K562 (cell line): ENCODE measurements at regions not wholly inside any gene's neighbourhood (a gene's known extent, or its start where the extent isn't known, plus 50 kb on each side); places are given as distances from the start of the nearest gene placed in this dataset.

Source experiments
- ATAC-seq: fragments of 200-7000 bp; cut with Tn5 transposase; 3 replicates; pipeline ENCODE4 v1.9.1; 2020; ENCODE audit warnings: moderate library complexity
- BruUV-seq: library from RNA; stranded (reverse); fragments of 400-500 nt; replicated peaks from 2 replicates; lab custom pipeline; 2021; lab: Mats Ljungman, UMichigan
- CTCF ChIA-PET: fragments of 300-600 bp; formaldehyde crosslinking; extraction: SDS; loops from one replicate; lab custom pipeline; 2021; ENCODE audit warnings: low intra/inter-chr PET ratio; lab: Yijun Ruan, JAX
- POLR2A ChIA-PET: fragments of 300-600, 350-650 bp; sonication (Branson Sonifier 250); formaldehyde crosslinking; extraction: SDS; loops from one replicate; lab custom pipeline; 2021; ENCODE audit warnings: antibody characterized with exemption, inconsistent platforms; lab: Yijun Ruan, JAX
- DNase-seq, 4 experiments: peaks; one replicate each; pipeline versions ENCODE4 v3.0.0 to v3.0.0-alpha.2; 2011 to 2018; ENCODE audit warnings: low spot score in 3 of 4, mixed read lengths in 3 of 4; ENCODE audit errors: extremely low read depth in 1 of 4
- FAIRE-seq: peaks from 2 replicates; lab custom pipeline; 2011; peaks lifted over from hg19 to GRCh38; lab: Jason Lieb, UNC
- H2AFZ ChIP-seq: 2 replicates; pipeline ENCODE4 v1.6.0; 2011; ENCODE audit warnings: low read depth, low read length, control low read depth, inconsistent platforms
- H3K27ac ChIP-seq: fragments of 200-600 bp; 3 replicates; pipeline ENCODE4 v1.8.0; 2011; ENCODE audit warnings: low read depth, mild to moderate bottlenecking, control low read depth, inconsistent platforms, low read length, moderate library complexity, mixed read lengths; ENCODE audit errors: extremely low read depth
- H3K27me3 ChIP-seq, 2 experiments: fragments of 300-600 bp in 1 of 2; 2 replicates in 1 of 2; 3 replicates in 1 of 2; pipeline versions ENCODE4 v1.6.0 to v1.8.0; 2011; ENCODE audit warnings: inconsistent platforms in 2 of 2, low read length in 2 of 2, mild to moderate bottlenecking in 1 of 2, mixed read lengths in 1 of 2, moderate library complexity in 1 of 2; ENCODE audit not compliant: control insufficient read depth in 2 of 2, insufficient read depth in 2 of 2
- H3K36me3 ChIP-seq: fragments of 300-600 bp; 3 replicates; pipeline ENCODE4 v1.8.0; 2011; ENCODE audit warnings: mild to moderate bottlenecking, low read length, inconsistent platforms; ENCODE audit not compliant: control insufficient read depth, insufficient read depth
- H3K4me1 ChIP-seq, 2 experiments: fragments of 200-600 bp in 1 of 2; replicated peaks in 1 of 2; 2 replicates in 1 of 2; 3 replicates in 1 of 2; pipeline versions ENCODE4 v1.5.1 to v1.8.0; 2011; ENCODE audit warnings: inconsistent platforms in 2 of 2, low read length in 2 of 2, mild to moderate bottlenecking in 1 of 2, mixed read lengths in 1 of 2, moderate library complexity in 1 of 2; ENCODE audit not compliant: control insufficient read depth in 2 of 2, insufficient read depth in 2 of 2
- H3K4me2 ChIP-seq: 2 replicates; pipeline ENCODE4 v1.6.1; 2011; ENCODE audit warnings: low read length, control low read depth, inconsistent platforms, mixed read lengths; ENCODE audit not compliant: insufficient read depth
- H3K4me3 ChIP-seq: fragments of 200-600 bp; sonication (generic), shearing (Covaris generic); 2 replicates; pipeline ENCODE4 v1.5.1; 2016; ENCODE audit warnings: control low read depth, inconsistent platforms
- H3K79me2 ChIP-seq: fragments of 200-600 bp; 3 replicates; pipeline ENCODE4 v1.8.0; 2011; ENCODE audit warnings: low read length, inconsistent platforms; ENCODE audit not compliant: control insufficient read depth, insufficient read depth
- H3K9ac ChIP-seq, 2 experiments: 2 replicates each; pipeline versions ENCODE4 v1.6.0 to v1.6.1; 2011; ENCODE audit warnings: low read depth in 2 of 2, low read length in 2 of 2, control low read depth in 1 of 2, inconsistent platforms in 1 of 2, mild to moderate bottlenecking in 1 of 2, mixed read lengths in 1 of 2; ENCODE audit not compliant: insufficient read depth in 1 of 2
- H3K9me1 ChIP-seq: one replicate; pipeline ENCODE4 v1.6.0; 2011; ENCODE audit warnings: inconsistent platforms, mild to moderate bottlenecking, low read length, moderate library complexity; ENCODE audit not compliant: control insufficient read depth, insufficient read depth
- H3K9me3 ChIP-seq: replicated peaks from 2 replicates; pipeline ENCODE4 v1.5.1; 2011; ENCODE audit warnings: low read depth, low read length, inconsistent platforms; ENCODE audit not compliant: control insufficient read depth, insufficient read depth
- H4K20me1 ChIP-seq: replicated peaks from 2 replicates; pipeline ENCODE4 v1.6.1; 2011; ENCODE audit warnings: low read length, inconsistent platforms, mixed read lengths; ENCODE audit not compliant: control insufficient read depth, insufficient read depth
- ATF7 ChIP-seq: fragments of 450-650 bp; IDR thresholded peaks from 2 replicates; pipeline ENCODE4 v1.7.1; 2014; ENCODE audit warnings: mild to moderate bottlenecking, moderate library complexity
- HMG20A ChIP-seq: fragments of 450-650 bp; formaldehyde crosslinking; conservative IDR thresholded peaks from 2 replicates; pipeline ENCODE4 v1.4.0; 2020; ENCODE audit warnings: mild to moderate bottlenecking, mixed read lengths
- POLR2B ChIP-seq: fragments of 450-650 bp; IDR thresholded peaks from 2 replicates; pipeline ENCODE4 v1.6.1; 2018; ENCODE audit warnings: low read depth; ENCODE audit not compliant: partially characterized antibody
- TAF1 ChIP-seq: IDR thresholded peaks from 2 replicates; pipeline ENCODE4 v1.6.1; 2011; ENCODE audit warnings: mild to moderate bottlenecking, low read length, moderate library complexity; ENCODE audit not compliant: insufficient read depth, control insufficient read depth, severe bottlenecking; ENCODE audit errors: extremely low read depth
- WGBS: fragments of 100-300 bp; shearing (Covaris generic); methylation state at CpG from one replicate; pipeline ENCODE4 v1.1.6; 2016; ENCODE audit warnings: low coverage, mixed read lengths; ENCODE audit not compliant: insufficient coverage; ENCODE audit errors: missing lambda C conversion rate; 5-methylcytosine and 5-hydroxymethylcytosine counted together
- in situ Hi-C: fragments of 300-500 bp; cut with MboI; formaldehyde crosslinking; loops from 4 replicates; pipeline ENCODE4 v1.15.0; 2018; ENCODE audit warnings: inconsistent platforms, mixed read lengths
- intact Hi-C: fragments of 100-400 bp; cut with micrococcal nuclease; formaldehyde crosslinking; loops from 2 replicates; pipeline ENCODE4 v1.14.2; 2022

DNA sequence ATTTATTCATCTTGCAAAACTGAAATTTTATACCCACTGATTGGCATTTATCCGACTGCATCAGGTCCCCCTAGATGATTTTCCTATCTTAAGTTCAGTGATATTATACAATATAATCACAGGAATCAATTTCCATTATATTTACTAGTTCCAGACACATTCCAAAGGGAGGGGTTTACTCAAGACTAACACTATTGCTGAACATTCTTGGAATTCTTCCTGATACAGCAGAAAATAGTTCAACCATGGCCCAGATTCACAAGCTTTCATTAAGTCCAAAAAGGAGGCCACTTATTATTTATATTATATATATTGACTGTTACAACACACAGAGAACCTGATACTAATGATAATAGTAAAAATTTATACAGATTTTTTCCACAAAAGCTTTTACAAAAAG, 2353.6 kb downstream of the PCDH7 start:
- ATAC-seq (no peak), DNase-seq (no peak), FAIRE-seq (no peak)
- no peak for TF ChIP-seq POLR2B
- no peak for TF ChIP-seq ATF7
- no peak for TF ChIP-seq HMG20A (CRISPR knock-in tag)
- no peaks in the 10 kb centered on the region for H3K27me3 ChIP-seq
- no peaks in the 10 kb centered on the region for H3K4me1 ChIP-seq
- no peaks in the 10 kb centered on the region for H4K20me1 ChIP-seq
- in situ Hi-C loops = no loop called here
- no peaks in the 10 kb centered on the region; the same call in 1 of the 2 replicates for H3K9me3 ChIP-seq
- H3K36me3 ChIP-seq = no peaks in the 10 kb centered on the region
- no peak overlapping the region for H3K4me2 ChIP-seq
- H3K4me3 ChIP-seq = no peak overlapping the region
- BruUV-seq = no TSS peak
- no peak overlapping the region for H2AFZ ChIP-seq
- 0% methylated on average over 1 of the region's 1 CpG for WGBS
- no peak overlapping the region for H3K27ac ChIP-seq
- H3K9ac ChIP-seq = no peak overlapping the region
- H3K9me1 ChIP-seq = no peaks in the 10 kb centered on the region
- intact Hi-C loops = no loop called here
- H3K79me2 ChIP-seq = no peaks in the 10 kb centered on the region
- POLR2A ChIA-PET = no interaction called here
- CTCF ChIA-PET = no interaction called here

DNA sequence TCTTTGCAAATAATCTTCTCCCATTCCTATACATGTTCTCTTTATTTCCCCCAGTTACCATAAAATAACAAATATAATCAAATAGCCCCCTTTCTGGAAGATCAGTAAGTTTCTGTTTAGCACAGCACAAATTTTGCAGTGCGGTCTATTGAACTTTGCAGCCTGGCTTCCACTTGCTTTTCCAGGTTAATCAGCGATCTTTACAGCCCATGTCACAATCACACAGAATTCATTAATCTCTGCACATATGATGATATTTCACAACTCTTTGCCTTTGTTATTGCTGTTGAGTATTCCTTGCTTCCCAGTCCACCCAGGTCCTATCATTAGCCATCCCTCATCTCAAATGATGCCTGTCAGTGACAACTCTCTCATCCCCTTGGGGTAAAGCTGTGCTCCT, 2358.0 kb downstream of the PCDH7 start:
- H3K79me2 ChIP-seq = no peaks in the 10 kb centered on the region
- no peak overlapping the region for H2AFZ ChIP-seq
- CTCF ChIA-PET = no interaction called here
- BruUV-seq = no TSS peak
- no peaks in the 10 kb centered on the region for H3K36me3 ChIP-seq
- 5% methylated on average over 2 of the region's 2 CpGs for WGBS
- H3K4me3 ChIP-seq = no peak overlapping the region
- ATAC-seq = no peak
- no peaks in the 10 kb centered on the region for H3K4me1 ChIP-seq
- DNase-seq = no peak
- no peak overlapping the region for H3K9ac ChIP-seq
- no peaks in the 10 kb centered on the region for H3K9me1 ChIP-seq
- no peaks in the 10 kb centered on the region for H4K20me1 ChIP-seq
- H3K9me3 ChIP-seq = no peaks in the 10 kb centered on the region; the same call in 1 of the 2 replicates
- POLR2A ChIA-PET = no interaction called here
- no peak overlapping the region for H3K27ac ChIP-seq
- TF ChIP-seq TAF1 = no peak
- TF ChIP-seq, all 486 proteins: peak for 0
- H3K27me3 ChIP-seq = no peaks in the 10 kb centered on the region
- FAIRE-seq = no peak
- intact Hi-C loops (no loop called here), in situ Hi-C loops (no loop called here)
- no peak overlapping the region for H3K4me2 ChIP-seq
